Endothelial cell of umbilical vein (primary cell): ENCODE measurements at regions not wholly inside any gene's neighbourhood (a gene's known extent, or its start where the extent isn't known, plus 50 kb on each side); places are given as distances from the start of the nearest gene placed in this dataset.

Experiments used
- BruUV-seq: library from RNA; stranded (reverse); fragments of 400-500 nt; replicated peaks from 2 replicates; lab custom pipeline; 2021; lab: Mats Ljungman, UMichigan
- CTCF ChIA-PET: fragments of 300-600, 350-600 bp; sonication (Branson Sonifier 250); formaldehyde crosslinking; loops from one replicate; lab custom pipeline; 2021; ENCODE audit warnings: antibody characterized with exemption, inconsistent platforms; lab: Charles Lee
- POLR2A ChIA-PET: fragments of 300-600, 350-600 bp; sonication (Branson Sonifier 250); formaldehyde crosslinking; loops from one replicate; lab custom pipeline; 2021; ENCODE audit warnings: antibody characterized with exemption, inconsistent platforms; lab: Charles Lee
- DNase-seq: peaks from one replicate; pipeline ENCODE4 v3.0.0-alpha.2; 2011; ENCODE audit warnings: low read depth, low spot score
- FAIRE-seq: peaks from 2 replicates; lab custom pipeline; 2011; peaks lifted over from hg19 to GRCh38; lab: Jason Lieb, UNC
- H2AFZ ChIP-seq: 2 replicates; pipeline ENCODE4 v1.6.0; 2012; ENCODE audit warnings: low read depth, low read length, control low read depth, inconsistent platforms
- H3K27ac ChIP-seq: 2 replicates; pipeline ENCODE4 v1.5.1; 2011; ENCODE audit warnings: low read depth, mild to moderate bottlenecking, control low read depth, low read length, moderate library complexity; ENCODE audit not compliant: insufficient read depth
- H3K27me3 ChIP-seq, 2 experiments: 2 replicates each; pipeline versions ENCODE4 v1.6.0 to v1.6.1; 2011; ENCODE audit warnings: low read length in 2 of 2, mixed read lengths in 1 of 2; ENCODE audit not compliant: control insufficient read depth in 2 of 2, insufficient read depth in 2 of 2
- H3K36me3 ChIP-seq, 2 experiments: 2 replicates in 1 of 2; 3 replicates in 1 of 2; pipeline ENCODE4 v1.5.1; 2011; ENCODE audit warnings: low read length in 2 of 2, mild to moderate bottlenecking in 1 of 2, moderate library complexity in 1 of 2; ENCODE audit not compliant: control insufficient read depth in 2 of 2, insufficient read depth in 2 of 2; ENCODE audit errors: extremely low read depth in 1 of 2
- H3K4me1 ChIP-seq: 3 replicates; pipeline ENCODE4 v1.5.1; 2011; ENCODE audit warnings: mild to moderate bottlenecking, low read length; ENCODE audit not compliant: control insufficient read depth, insufficient read depth; ENCODE audit errors: extremely low read depth
- H3K4me2 ChIP-seq: 2 replicates; pipeline ENCODE4 v1.6.1; 2011; ENCODE audit warnings: low read length, control low read depth, mixed read lengths; ENCODE audit not compliant: insufficient read depth
- H3K4me3 ChIP-seq, 3 experiments: fragments of 200-600 bp in 1 of 3; sonication (generic), shearing (Covaris generic) in 1 of 3; replicated peaks in 1 of 3; 2 replicates each; pipeline ENCODE4 v1.5.1; 2011 to 2016; ENCODE audit warnings: control low read depth in 3 of 3, low read length in 3 of 3, mild to moderate bottlenecking in 2 of 3, inconsistent platforms in 1 of 3, low read depth in 1 of 3, moderate library complexity in 1 of 3; ENCODE audit not compliant: insufficient read depth in 1 of 3
- H3K79me2 ChIP-seq: 2 replicates; pipeline ENCODE4 v1.6.0; 2012; ENCODE audit warnings: low read length, inconsistent platforms; ENCODE audit not compliant: control insufficient read depth, insufficient read depth
- H3K9ac ChIP-seq: replicated peaks from 2 replicates; pipeline ENCODE3; 2011; ENCODE audit warnings: low read length, control low read depth; ENCODE audit not compliant: insufficient read depth; ENCODE audit errors: extremely low read depth
- H3K9me1 ChIP-seq: replicated peaks from 3 replicates; pipeline ENCODE4 v1.6.0; 2011; ENCODE audit warnings: mild to moderate bottlenecking, low read length; ENCODE audit not compliant: control insufficient read depth, insufficient read depth; ENCODE audit errors: extremely low read depth
- H3K9me3 ChIP-seq: replicated peaks from 2 replicates; pipeline ENCODE4 v1.5.1; 2012; ENCODE audit warnings: low read length, inconsistent platforms; ENCODE audit not compliant: control insufficient read depth, insufficient read depth
- H4K20me1 ChIP-seq: replicated peaks from 2 replicates; pipeline ENCODE3; 2011; ENCODE audit warnings: mild to moderate bottlenecking, low read length; ENCODE audit not compliant: control insufficient read depth, insufficient read depth; ENCODE audit errors: extremely low read depth
- CTCF ChIP-seq, 2 donors: IDR thresholded peaks; 1 replicate in 1 of 2; 2 replicates in 1 of 2; pipeline ENCODE4 v1.5.1; 2011; ENCODE audit warnings: low read length in 2 of 2, mild to moderate bottlenecking in 2 of 2, moderate library complexity in 2 of 2, control low read depth in 1 of 2, inconsistent platforms in 1 of 2, low read depth in 1 of 2; ENCODE audit not compliant: insufficient read depth in 1 of 2; ENCODE audit errors: extremely low read depth in 1 of 2
- EZH2 ChIP-seq: IDR thresholded peaks from 2 replicates; pipeline ENCODE4 v1.6.1; 2012; ENCODE audit warnings: borderline replicate concordance, low read depth, mild to moderate bottlenecking, moderate library complexity, low read length, inconsistent platforms; ENCODE audit not compliant: severe bottlenecking
- FOS ChIP-seq: IDR thresholded peaks from 2 replicates; pipeline ENCODE4 v1.6.1; 2011; ENCODE audit warnings: mild to moderate bottlenecking, low read length, moderate library complexity, borderline replicate concordance; ENCODE audit not compliant: insufficient read depth
- GATA2 ChIP-seq: IDR thresholded peaks from 2 replicates; pipeline ENCODE4 v1.7.0; 2011; ENCODE audit warnings: low read depth, mild to moderate bottlenecking, moderate library complexity, mixed read lengths, low read length; ENCODE audit not compliant: insufficient read length, insufficient read depth
- JUN ChIP-seq: IDR thresholded peaks from 2 replicates; pipeline ENCODE4 v1.6.1; 2011; ENCODE audit warnings: borderline replicate concordance, low read depth; ENCODE audit not compliant: insufficient read length, insufficient read depth
- MAX ChIP-seq: IDR thresholded peaks from 2 replicates; pipeline ENCODE4 v1.6.1; 2011; ENCODE audit not compliant: insufficient read depth, insufficient read length
- MYC ChIP-seq: IDR thresholded peaks from one replicate; pipeline ENCODE4 v1.6.1; 2011; ENCODE audit warnings: mild to moderate bottlenecking, low read depth, low read length
- POLR2A ChIP-seq: IDR thresholded peaks from 2 replicates; pipeline ENCODE4 v1.6.1; 2012; ENCODE audit warnings: low read depth, mild to moderate bottlenecking, control low read depth, low read length
- POLR2AphosphoS5 ChIP-seq: IDR thresholded peaks from 2 replicates; pipeline ENCODE4 v1.6.1; 2012; ENCODE audit warnings: low read depth, mild to moderate bottlenecking, control low read depth, low read length, moderate library complexity; ENCODE audit not compliant: insufficient read depth
- dilution Hi-C: fragments of 300-500 bp; cut with MboI; formaldehyde crosslinking; loops from one replicate; pipeline ENCODE4 v1.15.0; 2019; ENCODE audit warnings: low sequenced_read_pairs; ENCODE audit not compliant: extremely low pct_ligation_motif_present
- intact Hi-C: fragments of 100-400 bp; cut with micrococcal nuclease; formaldehyde crosslinking; loops from one replicate; pipeline ENCODE4 v1.10.0; 2022

- no peak overlapping the region for H3K27ac ChIP-seq
- no peaks in the 10 kb centered on the region for H3K27me3 ChIP-seq
- dilution Hi-C loops, result no loop called here
- no peaks in the 10 kb centered on the region for H3K9me1 ChIP-seq
- H3K4me1 ChIP-seq, result no peaks in the 10 kb centered on the region
- H3K36me3 ChIP-seq, result no peaks in the 10 kb centered on the region
- DNase-seq (no peak), FAIRE-seq (no peak)
- POLR2A ChIA-PET, result no interaction called here
- no TSS peak for BruUV-seq
- H3K4me3 ChIP-seq, result no peak overlapping the region
- no peaks in the 10 kb centered on the region for H4K20me1 ChIP-seq
- CTCF ChIA-PET, result no interaction called here
- intact Hi-C loops, result no loop called here
- no peaks in the 10 kb centered on the region for H3K9me3 ChIP-seq
- no peaks in the 10 kb centered on the region for H3K79me2 ChIP-seq
- no peak overlapping the region for H2AFZ ChIP-seq
- no peak for TF ChIP-seq MYC
- TF ChIP-seq EZH2, result no peak
- TF ChIP-seq GATA2, result no peak
- no peak for TF ChIP-seq CTCF (IDR thresholded peaks at IDR 0.05; ENCODE audit: extremely low read depth in 1 of 2, insufficient read depth in 1 of 2, low read depth in 1 of 2, low read length in 2 of 2)
- TF ChIP-seq FOS, result no peak
- TF ChIP-seq POLR2AphosphoS5, result no peak
- no peak for TF ChIP-seq MAX
- TF ChIP-seq POLR2A, result no peak
- TF ChIP-seq JUN, result no peak
- H3K4me2 ChIP-seq, result no peak overlapping the region
- H3K9ac ChIP-seq, result no peak overlapping the region
These were observed 150.4 kb downstream of the DNAJB6 start for GRCh38 chr7:157487046-157487770.
